ENCODE measurements at regions not wholly inside any gene's neighbourhood (a gene's known extent, or its start where the extent isn't known, plus 50 kb on each side); places are given as distances from the start of the nearest gene placed in this dataset.
"Not testable (repeated sequence)": the region's sequence is repeated elsewhere in the genome, so short reads cannot be mapped to it uniquely, and the experiment has no call there.

- Mint-ChIP-seq H3K27ac (no peak overlapping the region), H3K9me3 (no peaks in the 10 kb centered on the region), H3K4me3 (no peak overlapping the region), H3K4me1 (no peaks in the 10 kb centered on the region), H3K36me3 (ENCODE audit: low read depth) (no peaks in the 10 kb centered on the region), H3K27me3 (ENCODE audit: low read depth, poor library complexity) (no peaks in the 10 kb centered on the region)
- TF ChIP-seq CTCF (IDR thresholded peaks at IDR 0.05) = no peak
- no peak for DNase-seq
Measured at GRCh38 chr21:27321791-27322190, 354.9 kb upstream of the ADAMTS5 start.

- Mint-ChIP-seq H3K4me1 (no peaks in the 10 kb centered on the region), H3K4me3 (no peak overlapping the region), H3K9me3 (no peaks in the 10 kb centered on the region), H3K27ac (no peak overlapping the region), H3K27me3 (ENCODE audit: low read depth, poor library complexity) (no peaks in the 10 kb centered on the region), H3K36me3 (ENCODE audit: low read depth) (no peaks in the 10 kb centered on the region)
- DNase-seq = no peak
- TF ChIP-seq CTCF (IDR thresholded peaks at IDR 0.05) = no peak
Measured at GRCh38 chr21:27320868-27321267, 354.0 kb upstream of the ADAMTS5 start.

- not testable (repeated sequence) for H3K4me3 Mint-ChIP-seq; H3K36me3 Mint-ChIP-seq (ENCODE audit: low read depth); DNase-seq; H3K4me1 Mint-ChIP-seq; H3K27ac Mint-ChIP-seq; H3K27me3 Mint-ChIP-seq (ENCODE audit: low read depth, poor library complexity); H3K9me3 Mint-ChIP-seq
Measured at GRCh38 chr21:27317601-27318000, 350.7 kb upstream of the ADAMTS5 start.

- DNase-seq = no peak
- no peaks in the 10 kb centered on the region for H3K36me3 Mint-ChIP-seq (ENCODE audit: low read depth)
- H3K9me3 Mint-ChIP-seq = no peaks in the 10 kb centered on the region
- TF ChIP-seq CTCF (IDR thresholded peaks at IDR 0.05) = no peak
- no peak overlapping the region for H3K27ac Mint-ChIP-seq
- H3K4me1 Mint-ChIP-seq = no peaks in the 10 kb centered on the region
- no peak overlapping the region for H3K4me3 Mint-ChIP-seq
- H3K27me3 Mint-ChIP-seq (ENCODE audit: low read depth, poor library complexity) = no peaks in the 10 kb centered on the region
Measured at GRCh38 chr21:27315373-27315772, 348.5 kb upstream of the ADAMTS5 start.

GRCh38 chr21:27314131-27314530 lies 347.2 kb upstream of the ADAMTS5 start:
- Mint-ChIP-seq H3K4me1 (no peaks in the 10 kb centered on the region), H3K27me3 (ENCODE audit: low read depth, poor library complexity) (no peaks in the 10 kb centered on the region), H3K36me3 (ENCODE audit: low read depth) (no peaks in the 10 kb centered on the region), H3K4me3 (no peak overlapping the region), H3K9me3 (no peaks in the 10 kb centered on the region), H3K27ac (no peak overlapping the region)
- DNase-seq = no peak
- TF ChIP-seq CTCF (IDR thresholded peaks at IDR 0.05) = no peak

- H3K27ac Mint-ChIP-seq = no peak overlapping the region
- no peak for DNase-seq
- no peak for TF ChIP-seq CTCF (IDR thresholded peaks at IDR 0.05)
- no peaks in the 10 kb centered on the region for H3K9me3 Mint-ChIP-seq
- H3K27me3 Mint-ChIP-seq (ENCODE audit: low read depth, poor library complexity) = no peaks in the 10 kb centered on the region
- no peaks in the 10 kb centered on the region for H3K4me1 Mint-ChIP-seq
- no peak overlapping the region for H3K4me3 Mint-ChIP-seq
- no peaks in the 10 kb centered on the region for H3K36me3 Mint-ChIP-seq (ENCODE audit: low read depth)
Measured at GRCh38 chr21:27306791-27307775, 340.2 kb upstream of the ADAMTS5 start.

Measured in nephron progenitor cell (in vitro differentiated cells).